ENCODE measurements at regions not wholly inside any gene's neighbourhood (a gene's known extent, or its start where the extent isn't known, plus 50 kb on each side); places are given as distances from the start of the nearest gene placed in this dataset.
A peak's percentile ranks its signal among the peaks of the same experiment; 100 is the strongest.

DNA sequence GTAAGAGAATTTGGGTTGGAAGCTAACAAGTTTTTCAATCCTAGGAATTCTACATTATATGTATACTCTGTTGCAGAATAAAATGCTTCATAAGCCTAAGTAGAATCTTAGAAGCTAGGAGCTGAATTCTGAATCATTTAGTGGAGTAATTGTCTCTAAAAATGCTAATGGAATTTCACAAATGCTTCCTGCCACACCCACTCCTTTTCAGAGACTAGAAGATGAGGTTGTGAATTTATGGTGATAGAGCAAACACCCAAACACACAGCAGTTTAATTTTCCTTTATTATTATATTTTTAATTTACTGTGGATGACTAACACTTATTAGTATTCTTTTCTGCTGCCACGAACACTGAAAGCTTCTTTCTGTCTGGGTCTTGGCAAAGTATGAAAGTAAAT lies 208.0 kb upstream of the PDE4D start:
- H3K4me3 ChIP-seq (replicated peaks in 1 of 3; ENCODE audit: insufficient read depth in 1 of 3, low read depth in 2 of 3, low read length in 3 of 3), result no peak overlapping the region
- no peak overlapping the region for H3K4me2 ChIP-seq (ENCODE audit: low read depth, low read length)
- in situ Hi-C loops (cut with HindIII; ENCODE audit: extremely low pct_ligation_motif_present, low pct_unique_long_range_greater_than_20kb), result no loop called here
- no peaks in the 10 kb centered on the region for H3K79me2 ChIP-seq (ENCODE audit: insufficient read depth, low read length)
- H2AFZ ChIP-seq (ENCODE audit: low read length), result no peak overlapping the region
- no TSS peak for BruUV-seq (replicated peaks)
- no peak for TF ChIP-seq GATAD1 (CRISPR knock-in tag; IDR thresholded peaks at IDR 0.05)
- no peak for TF ChIP-seq ZNF7 (CRISPR knock-in tag; IDR thresholded peaks at IDR 0.05)
- no peak for TF ChIP-seq SALL2 (CRISPR knock-in tag; IDR thresholded peaks at IDR 0.05)
- TF ChIP-seq, protein P1, sequence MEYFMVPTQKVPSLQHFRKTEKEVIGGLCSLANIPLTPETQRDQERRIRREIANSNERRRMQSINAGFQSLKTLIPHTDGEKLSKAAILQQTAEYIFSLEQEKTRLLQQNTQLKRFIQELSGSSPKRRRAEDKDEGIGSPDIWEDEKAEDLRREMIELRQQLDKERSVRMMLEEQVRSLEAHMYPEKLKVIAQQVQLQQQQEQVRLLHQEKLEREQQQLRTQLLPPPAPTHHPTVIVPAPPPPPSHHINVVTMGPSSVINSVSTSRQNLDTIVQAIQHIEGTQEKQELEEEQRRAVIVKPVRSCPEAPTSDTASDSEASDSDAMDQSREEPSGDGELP (IDR thresholded peaks at IDR 0.05; ENCODE audit: borderline replicate concordance, low read depth), result no peak
- ChIA-PET CTCF (ENCODE audit: low intra/inter-chr PET ratio, low total read pairs) (no interaction called here), POLR2A (no interaction called here)
- no peaks in the 10 kb centered on the region for H4K20me1 ChIP-seq (ENCODE audit: insufficient read depth, low read length)
- ATAC-seq, result no peak
- no peak for DNase-seq (ENCODE audit: low spot score)
- H3K36me3 ChIP-seq (replicated peaks in 1 of 2; ENCODE audit: control insufficient read depth in 1 of 2, insufficient read depth in 2 of 2, low read length in 2 of 2), result no peaks in the 10 kb centered on the region
- 94% methylated on average over 1 of the region's 1 CpG for WGBS (ENCODE audit: low lambda C conversion rate)
- H3K4me1 ChIP-seq (ENCODE audit: insufficient read depth, low read length), result no peaks in the 10 kb centered on the region
- no peak overlapping the region for H3K27ac ChIP-seq (ENCODE audit: extremely low read length, insufficient read depth, low read length)
- no peaks in the 10 kb centered on the region for H3K27me3 ChIP-seq (ENCODE audit: control insufficient read depth in 1 of 2, insufficient read depth in 2 of 2, low read length in 2 of 2)
- no peak for FAIRE-seq
- no peaks in the 10 kb centered on the region for H3K9me3 ChIP-seq (ENCODE audit: low read length)
- no peak overlapping the region for H3K9ac ChIP-seq (ENCODE audit: insufficient read depth, low read depth, low read length)
- intact Hi-C loops (cut with micrococcal nuclease; ENCODE audit: unreplicated experiment), result loop anchor here (5.0 kb wide), 1 partner anchor 214 kb away; no protein-coding TSS in a partner anchor

DNA sequence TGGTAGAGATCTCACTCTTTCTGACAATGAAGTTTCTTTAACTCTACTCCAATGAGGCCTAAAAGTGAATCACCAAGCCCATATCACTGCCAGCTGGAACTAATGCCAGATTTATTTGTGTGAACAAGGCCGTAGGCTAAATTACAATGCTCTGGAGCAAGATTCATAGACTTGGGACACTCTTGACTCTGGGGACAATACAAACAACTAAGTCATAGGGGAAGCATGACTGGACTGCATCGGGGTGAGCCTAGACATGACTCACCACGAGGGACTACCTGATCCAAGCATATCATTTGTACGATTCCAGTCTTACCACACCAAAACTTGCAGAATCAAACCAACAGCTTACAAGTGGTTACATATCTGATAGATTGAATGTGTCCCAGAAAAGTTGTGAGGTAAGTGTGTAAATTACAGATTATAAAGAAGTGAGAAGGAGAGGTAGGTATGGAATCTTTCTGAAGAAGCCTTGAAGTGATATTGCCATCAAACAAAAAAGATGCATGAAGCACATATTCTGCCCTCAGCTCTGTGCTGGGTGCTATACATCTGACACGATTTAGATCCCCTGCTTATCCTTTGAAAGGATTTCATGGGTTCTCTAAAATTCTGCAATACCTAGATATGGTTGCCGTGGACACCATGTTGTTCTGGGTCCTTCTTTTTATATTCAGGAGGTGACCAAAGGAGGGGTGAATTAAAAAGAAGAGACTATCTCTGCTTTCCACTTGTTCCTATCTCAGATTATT lies 199.3 kb upstream of the PDE4D start:
- Histone ChIP-seq H3K4me2 (ENCODE audit: low read depth, low read length) (no peak overlapping the region), H3K9ac (ENCODE audit: insufficient read depth, low read depth, low read length) (no peak overlapping the region), H3K4me1 (ENCODE audit: insufficient read depth, low read length) (no peaks in the 10 kb centered on the region), H2AFZ (ENCODE audit: low read length) (no peak overlapping the region), H3K27ac (ENCODE audit: extremely low read length, insufficient read depth, low read length) (no peak overlapping the region), H3K4me3 (replicated peaks in 1 of 3; ENCODE audit: insufficient read depth in 1 of 3, low read depth in 2 of 3, low read length in 3 of 3) (no peak overlapping the region), H3K36me3 (replicated peaks in 1 of 2; ENCODE audit: control insufficient read depth in 1 of 2, insufficient read depth in 2 of 2, low read length in 2 of 2) (no peaks in the 10 kb centered on the region), H3K79me2 (ENCODE audit: insufficient read depth, low read length) (no peaks in the 10 kb centered on the region), H3K9me3 (ENCODE audit: low read length) (no peaks in the 10 kb centered on the region), H3K27me3 (ENCODE audit: control insufficient read depth in 1 of 2, insufficient read depth in 2 of 2, low read length in 2 of 2) (no peaks in the 10 kb centered on the region), H4K20me1 (ENCODE audit: insufficient read depth, low read length) (no peaks in the 10 kb centered on the region)
- no TSS peak for BruUV-seq (replicated peaks)
- TF ChIP-seq ZNF589 (CRISPR knock-in tag; conservative IDR thresholded peaks at IDR 0.05) (no peak), THAP8 (CRISPR knock-in tag; IDR thresholded peaks at IDR 0.05; ENCODE audit: borderline replicate concordance) (no peak), SIN3A (IDR thresholded peaks at IDR 0.05; ENCODE audit: borderline replicate concordance, low read depth, low read length) (no peak), MAFG (CRISPR knock-in tag; IDR thresholded peaks at IDR 0.05) (no peak), IRF2 (CRISPR knock-in tag; IDR thresholded peaks at IDR 0.05) (no peak), EHMT2 (IDR thresholded peaks at IDR 0.05; ENCODE audit: borderline replicate concordance, low read depth, low read length) (no peak), ZFP36L1 (CRISPR knock-in tag; IDR thresholded peaks at IDR 0.05) (no peak)
- FAIRE-seq, result no peak
- in situ Hi-C loops (cut with HindIII; ENCODE audit: extremely low pct_ligation_motif_present, low pct_unique_long_range_greater_than_20kb) (no loop called here), intact Hi-C loops (cut with micrococcal nuclease; ENCODE audit: unreplicated experiment) (no loop called here)
- ChIA-PET POLR2A (no interaction called here), CTCF (ENCODE audit: low intra/inter-chr PET ratio, low total read pairs) (no interaction called here)
- 53% methylated on average over 3 of the region's 6 CpGs for WGBS (ENCODE audit: low lambda C conversion rate)
- ATAC-seq, result no peak
- DNase-seq (ENCODE audit: low spot score), result peak; percentile 6
